ENCODE measurements at regions not wholly inside any gene's neighbourhood (a gene's known extent, or its start where the extent isn't known, plus 50 kb on each side); places are given as distances from the start of the nearest gene placed in this dataset.

GRCh38 chr2:102871707-102872106 is 109.9 kb downstream of the TMEM182 start:
- TF ChIP-seq YY1 (IDR thresholded peaks at IDR 0.05; ENCODE audit: low read depth): no peak
- TF ChIP-seq FOXM1 (IDR thresholded peaks at IDR 0.05; ENCODE audit: borderline replicate concordance, low read depth): no peak
- TF ChIP-seq CREB1 (IDR thresholded peaks at IDR 0.05; ENCODE audit: low read depth): no peak
- TF ChIP-seq MAX (IDR thresholded peaks at IDR 0.05): no peak
- TF ChIP-seq TAF1 (IDR thresholded peaks at IDR 0.05; ENCODE audit: low read depth): no peak
- TF ChIP-seq CEBPB (IDR thresholded peaks at IDR 0.05): no peak
- TF ChIP-seq, protein P1, sequence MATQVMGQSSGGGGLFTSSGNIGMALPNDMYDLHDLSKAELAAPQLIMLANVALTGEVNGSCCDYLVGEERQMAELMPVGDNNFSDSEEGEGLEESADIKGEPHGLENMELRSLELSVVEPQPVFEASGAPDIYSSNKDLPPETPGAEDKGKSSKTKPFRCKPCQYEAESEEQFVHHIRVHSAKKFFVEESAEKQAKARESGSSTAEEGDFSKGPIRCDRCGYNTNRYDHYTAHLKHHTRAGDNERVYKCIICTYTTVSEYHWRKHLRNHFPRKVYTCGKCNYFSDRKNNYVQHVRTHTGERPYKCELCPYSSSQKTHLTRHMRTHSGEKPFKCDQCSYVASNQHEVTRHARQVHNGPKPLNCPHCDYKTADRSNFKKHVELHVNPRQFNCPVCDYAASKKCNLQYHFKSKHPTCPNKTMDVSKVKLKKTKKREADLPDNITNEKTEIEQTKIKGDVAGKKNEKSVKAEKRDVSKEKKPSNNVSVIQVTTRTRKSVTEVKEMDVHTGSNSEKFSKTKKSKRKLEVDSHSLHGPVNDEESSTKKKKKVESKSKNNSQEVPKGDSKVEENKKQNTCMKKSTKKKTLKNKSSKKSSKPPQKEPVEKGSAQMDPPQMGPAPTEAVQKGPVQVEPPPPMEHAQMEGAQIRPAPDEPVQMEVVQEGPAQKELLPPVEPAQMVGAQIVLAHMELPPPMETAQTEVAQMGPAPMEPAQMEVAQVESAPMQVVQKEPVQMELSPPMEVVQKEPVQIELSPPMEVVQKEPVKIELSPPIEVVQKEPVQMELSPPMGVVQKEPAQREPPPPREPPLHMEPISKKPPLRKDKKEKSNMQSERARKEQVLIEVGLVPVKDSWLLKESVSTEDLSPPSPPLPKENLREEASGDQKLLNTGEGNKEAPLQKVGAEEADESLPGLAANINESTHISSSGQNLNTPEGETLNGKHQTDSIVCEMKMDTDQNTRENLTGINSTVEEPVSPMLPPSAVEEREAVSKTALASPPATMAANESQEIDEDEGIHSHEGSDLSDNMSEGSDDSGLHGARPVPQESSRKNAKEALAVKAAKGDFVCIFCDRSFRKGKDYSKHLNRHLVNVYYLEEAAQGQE (IDR thresholded peaks at IDR 0.05; ENCODE audit: low read depth): no peak
- no peak for TF ChIP-seq EP300 (IDR thresholded peaks at IDR 0.05; ENCODE audit: borderline replicate concordance)
- no peak for TF ChIP-seq NFIC (IDR thresholded peaks at IDR 0.05)
